GM13977 (cell line): ENCODE measurements at regions not wholly inside any gene's neighbourhood (a gene's known extent, or its start where the extent isn't known, plus 50 kb on each side); places are given as distances from the start of the nearest gene placed in this dataset.

ENCODE experiments used
- DNase-seq: peaks from one replicate; pipeline ENCODE4 v3.0.0; 2012; ENCODE audit warnings: low spot score
- in situ Hi-C: fragments of 300-500 bp; cut with MboI; formaldehyde crosslinking; loops from one replicate; pipeline ENCODE4 v1.12.0; 2022; ENCODE audit warnings: low sequenced_read_pairs, low pct_unique_long_range_greater_than_20kb, mixed read lengths, inconsistent platforms; ENCODE audit not compliant: unreplicated experiment
- TF ChIP-seq, protein P1 (sequence below): IDR thresholded peaks from 2 replicates; pipeline ENCODE4 v1.5.1; 2012; ENCODE audit warnings: mild to moderate bottlenecking, control low read depth; ENCODE audit not compliant: insufficient read depth; ENCODE audit errors: extremely low read depth, missing control alignments

DNA sequence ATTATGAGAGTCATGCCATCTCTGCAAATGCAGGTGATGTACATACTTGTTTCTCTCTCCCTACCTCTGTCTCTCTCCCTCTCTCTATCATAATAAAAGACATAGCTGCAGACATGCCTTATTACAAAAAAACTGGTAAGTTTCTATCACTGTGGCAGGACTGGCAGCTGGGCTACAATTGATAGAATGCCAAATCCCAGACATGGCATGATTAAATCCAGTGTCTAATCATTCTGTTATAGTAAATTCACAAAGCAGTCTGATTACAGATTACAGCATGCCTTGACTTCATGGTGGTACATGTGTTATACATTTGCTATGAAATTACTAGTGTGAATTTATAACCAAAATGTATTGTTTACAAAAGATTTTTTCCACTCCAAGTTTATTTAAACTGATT is 854.7 kb downstream of the TMTC2 start:
- TF ChIP-seq, protein P1, sequence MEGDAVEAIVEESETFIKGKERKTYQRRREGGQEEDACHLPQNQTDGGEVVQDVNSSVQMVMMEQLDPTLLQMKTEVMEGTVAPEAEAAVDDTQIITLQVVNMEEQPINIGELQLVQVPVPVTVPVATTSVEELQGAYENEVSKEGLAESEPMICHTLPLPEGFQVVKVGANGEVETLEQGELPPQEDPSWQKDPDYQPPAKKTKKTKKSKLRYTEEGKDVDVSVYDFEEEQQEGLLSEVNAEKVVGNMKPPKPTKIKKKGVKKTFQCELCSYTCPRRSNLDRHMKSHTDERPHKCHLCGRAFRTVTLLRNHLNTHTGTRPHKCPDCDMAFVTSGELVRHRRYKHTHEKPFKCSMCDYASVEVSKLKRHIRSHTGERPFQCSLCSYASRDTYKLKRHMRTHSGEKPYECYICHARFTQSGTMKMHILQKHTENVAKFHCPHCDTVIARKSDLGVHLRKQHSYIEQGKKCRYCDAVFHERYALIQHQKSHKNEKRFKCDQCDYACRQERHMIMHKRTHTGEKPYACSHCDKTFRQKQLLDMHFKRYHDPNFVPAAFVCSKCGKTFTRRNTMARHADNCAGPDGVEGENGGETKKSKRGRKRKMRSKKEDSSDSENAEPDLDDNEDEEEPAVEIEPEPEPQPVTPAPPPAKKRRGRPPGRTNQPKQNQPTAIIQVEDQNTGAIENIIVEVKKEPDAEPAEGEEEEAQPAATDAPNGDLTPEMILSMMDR = no peak
- no peak for DNase-seq
- in situ Hi-C loops = no loop called here

GRCh38 chr12:83538361-83538965 is 851.8 kb downstream of the TMTC2 start:
- in situ Hi-C loops = no loop called here
- TF ChIP-seq, protein P1 = no peak
- no peak for DNase-seq

GRCh38 chr12:83537428-83538053 is 850.8 kb downstream of the TMTC2 start:
- in situ Hi-C loops = no loop called here
- TF ChIP-seq, protein P1 = no peak

DNA sequence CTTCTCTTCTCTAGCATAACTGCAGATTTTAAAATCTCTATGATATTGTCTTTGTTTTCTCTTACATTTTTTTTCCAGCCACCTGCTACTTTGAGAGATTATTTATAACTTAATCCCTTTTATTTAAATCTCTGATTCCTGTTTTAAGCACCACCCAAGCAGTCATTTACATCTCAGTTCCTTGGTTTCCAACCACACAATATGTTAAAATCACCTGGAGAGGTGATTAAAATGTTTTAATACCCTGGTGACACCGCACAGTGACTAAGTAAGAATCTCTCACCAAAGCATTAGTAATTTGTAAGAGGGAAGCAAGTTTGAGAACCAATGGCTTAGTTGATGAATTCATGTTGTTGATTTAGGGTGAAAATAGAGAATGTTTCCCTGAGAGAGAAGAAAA is 849.8 kb downstream of the TMTC2 start:
- DNase-seq = no peak
- TF ChIP-seq, protein P1 = no peak
- in situ Hi-C loops = no loop called here

More at GRCh38 chr12:83537428-83538053, 850.8 kb downstream of the TMTC2 start:
- no peak for DNase-seq

DNA sequence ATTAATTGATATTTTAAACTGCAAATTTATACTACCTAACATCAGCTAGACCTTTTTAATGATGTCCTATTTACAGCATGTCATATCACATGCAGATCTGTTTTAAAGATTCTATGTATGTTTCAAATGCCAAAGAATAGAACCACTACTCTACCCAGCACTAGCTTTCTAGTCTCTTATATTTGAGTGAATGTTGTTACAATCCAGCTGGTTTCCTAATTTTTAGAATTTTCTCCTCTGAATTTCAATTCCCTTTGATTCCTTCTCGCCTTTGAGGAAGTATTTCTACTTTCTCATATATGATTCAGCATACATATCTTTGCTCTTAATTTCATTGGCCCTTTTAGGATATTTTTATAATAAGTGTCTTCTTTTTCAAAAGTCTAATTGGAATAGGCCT is 841.9 kb downstream of the TMTC2 start:
- DNase-seq = no peak
- in situ Hi-C loops = no loop called here
- TF ChIP-seq, protein P1 = no peak

DNA sequence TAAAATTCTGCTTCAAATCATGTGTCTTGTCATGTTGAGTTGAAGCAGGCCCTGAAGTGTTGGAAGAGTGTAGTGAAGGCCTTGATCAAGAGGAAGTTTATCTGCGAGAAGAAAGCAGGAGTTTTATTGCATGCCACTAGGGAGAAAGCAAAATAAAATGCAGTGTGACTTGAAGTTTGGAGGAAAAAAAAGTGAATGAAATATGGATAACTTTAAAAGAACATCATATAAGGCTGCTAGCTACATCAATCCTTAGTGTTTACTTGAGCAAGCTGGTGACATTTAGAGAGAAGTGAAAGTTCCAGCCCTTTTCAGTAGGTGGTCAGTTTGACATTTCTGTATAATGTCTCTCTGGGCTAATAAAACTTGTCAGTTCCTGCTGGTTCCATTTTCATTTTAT is 841.1 kb downstream of the TMTC2 start:
- in situ Hi-C loops = no loop called here
- DNase-seq = no peak
- TF ChIP-seq, protein P1 = no peak
